Esophagus squamous epithelium (tissue), 4 donors: ENCODE measurements at regions not wholly inside any gene's neighbourhood (a gene's known extent, or its start where the extent isn't known, plus 50 kb on each side); places are given as distances from the start of the nearest gene placed in this dataset.

Experiments used
- POLR2A ChIP-seq, 4 donors: fragments of 450-650 bp; IDR thresholded peaks; one replicate each; pipeline ENCODE4 v1.6.1; 2017; ENCODE audit warnings: antibody characterized with exemption in 4 of 4, mild to moderate bottlenecking in 4 of 4, moderate library complexity in 3 of 4
- TF ChIP-seq, protein P1 (sequence below), 6 experiments: fragments of 450-650 bp in 4 of 6; fragments of 200-600 bp in 2 of 6; sonication (generic) in 2 of 6; IDR thresholded peaks; one replicate each; pipeline ENCODE4 v1.5.1; 2016 to 2019; ENCODE audit warnings: antibody characterized with exemption in 6 of 6, mild to moderate bottlenecking in 4 of 6, moderate library complexity in 4 of 6

- TF ChIP-seq, protein P1, sequence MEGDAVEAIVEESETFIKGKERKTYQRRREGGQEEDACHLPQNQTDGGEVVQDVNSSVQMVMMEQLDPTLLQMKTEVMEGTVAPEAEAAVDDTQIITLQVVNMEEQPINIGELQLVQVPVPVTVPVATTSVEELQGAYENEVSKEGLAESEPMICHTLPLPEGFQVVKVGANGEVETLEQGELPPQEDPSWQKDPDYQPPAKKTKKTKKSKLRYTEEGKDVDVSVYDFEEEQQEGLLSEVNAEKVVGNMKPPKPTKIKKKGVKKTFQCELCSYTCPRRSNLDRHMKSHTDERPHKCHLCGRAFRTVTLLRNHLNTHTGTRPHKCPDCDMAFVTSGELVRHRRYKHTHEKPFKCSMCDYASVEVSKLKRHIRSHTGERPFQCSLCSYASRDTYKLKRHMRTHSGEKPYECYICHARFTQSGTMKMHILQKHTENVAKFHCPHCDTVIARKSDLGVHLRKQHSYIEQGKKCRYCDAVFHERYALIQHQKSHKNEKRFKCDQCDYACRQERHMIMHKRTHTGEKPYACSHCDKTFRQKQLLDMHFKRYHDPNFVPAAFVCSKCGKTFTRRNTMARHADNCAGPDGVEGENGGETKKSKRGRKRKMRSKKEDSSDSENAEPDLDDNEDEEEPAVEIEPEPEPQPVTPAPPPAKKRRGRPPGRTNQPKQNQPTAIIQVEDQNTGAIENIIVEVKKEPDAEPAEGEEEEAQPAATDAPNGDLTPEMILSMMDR (IDR thresholded peaks at IDR 0.05), result no peak
- no peak for TF ChIP-seq POLR2A (IDR thresholded peaks at IDR 0.05)
These were observed 249.0 kb upstream of the PPP2R2D start for GRCh38 chr10:131651674-131652437.
